ENCODE measurements at regions not wholly inside any gene's neighbourhood (a gene's known extent, or its start where the extent isn't known, plus 50 kb on each side); places are given as distances from the start of the nearest gene placed in this dataset.

DNA sequence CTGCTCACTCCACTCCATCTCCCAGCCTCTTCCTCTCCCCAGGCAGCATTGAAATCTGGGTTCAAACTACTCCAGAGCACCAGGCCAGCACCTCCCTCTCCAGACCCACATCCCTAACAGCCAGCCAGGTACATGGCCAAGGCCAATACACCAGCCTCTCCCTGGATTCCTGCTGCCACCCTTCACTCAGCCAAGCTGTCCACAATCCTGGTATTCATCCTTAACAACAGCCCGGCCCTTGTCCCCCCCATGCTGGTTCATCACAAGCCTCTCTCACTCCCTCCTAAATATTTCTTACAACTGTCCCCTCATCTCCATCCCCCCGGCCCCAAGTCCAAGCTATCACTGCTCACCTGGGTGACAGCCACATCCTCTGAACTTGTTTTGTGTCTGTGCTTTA, 129.9 kb upstream of the HAAO start:
- no peak overlapping the region for H3K27ac ChIP-seq (ENCODE audit: low read depth)
- no peaks in the 10 kb centered on the region for H4K20me1 ChIP-seq (replicated peaks; ENCODE audit: insufficient read depth)
- H3K4me3 Mint-ChIP-seq = no peak overlapping the region
- H3K27me3 Mint-ChIP-seq (ENCODE audit: insufficient read depth, low read depth, poor library complexity) = peaks cover 14% of the 10 kb centered on the region
- no peak for DNase-seq (ENCODE audit: low spot score)
- no peak for ATAC-seq
- H3K9me2 ChIP-seq (ENCODE audit: insufficient read depth) = peaks cover 8% of the 10 kb centered on the region
- H2AFZ ChIP-seq = no peak overlapping the region
- no peaks in the 10 kb centered on the region; the same call in 2 of the 3 replicates for H3K9me3 Mint-ChIP-seq
- no peak overlapping the region for H3K4me2 ChIP-seq
- TF ChIP-seq CTCF (conservative IDR thresholded peaks at IDR 0.05; ENCODE audit: low read depth in 2 of 2) (no peak), JUNB (IDR thresholded peaks at IDR 0.05; ENCODE audit: unreplicated experiment) (no peak), POLR2AphosphoS5 (IDR thresholded peaks at IDR 0.05; ENCODE audit: low read depth) (no peak), ZNF331 (CRISPR knock-in tag; IDR thresholded peaks at IDR 0.05; ENCODE audit: low read depth) (no peak), NANOG (IDR thresholded peaks at IDR 0.05; ENCODE audit: borderline replicate concordance) (no peak), EZH2 (IDR thresholded peaks at IDR 0.05; ENCODE audit: low read depth, unreplicated experiment) (no peak)
- TF ChIP-seq, protein P1, sequence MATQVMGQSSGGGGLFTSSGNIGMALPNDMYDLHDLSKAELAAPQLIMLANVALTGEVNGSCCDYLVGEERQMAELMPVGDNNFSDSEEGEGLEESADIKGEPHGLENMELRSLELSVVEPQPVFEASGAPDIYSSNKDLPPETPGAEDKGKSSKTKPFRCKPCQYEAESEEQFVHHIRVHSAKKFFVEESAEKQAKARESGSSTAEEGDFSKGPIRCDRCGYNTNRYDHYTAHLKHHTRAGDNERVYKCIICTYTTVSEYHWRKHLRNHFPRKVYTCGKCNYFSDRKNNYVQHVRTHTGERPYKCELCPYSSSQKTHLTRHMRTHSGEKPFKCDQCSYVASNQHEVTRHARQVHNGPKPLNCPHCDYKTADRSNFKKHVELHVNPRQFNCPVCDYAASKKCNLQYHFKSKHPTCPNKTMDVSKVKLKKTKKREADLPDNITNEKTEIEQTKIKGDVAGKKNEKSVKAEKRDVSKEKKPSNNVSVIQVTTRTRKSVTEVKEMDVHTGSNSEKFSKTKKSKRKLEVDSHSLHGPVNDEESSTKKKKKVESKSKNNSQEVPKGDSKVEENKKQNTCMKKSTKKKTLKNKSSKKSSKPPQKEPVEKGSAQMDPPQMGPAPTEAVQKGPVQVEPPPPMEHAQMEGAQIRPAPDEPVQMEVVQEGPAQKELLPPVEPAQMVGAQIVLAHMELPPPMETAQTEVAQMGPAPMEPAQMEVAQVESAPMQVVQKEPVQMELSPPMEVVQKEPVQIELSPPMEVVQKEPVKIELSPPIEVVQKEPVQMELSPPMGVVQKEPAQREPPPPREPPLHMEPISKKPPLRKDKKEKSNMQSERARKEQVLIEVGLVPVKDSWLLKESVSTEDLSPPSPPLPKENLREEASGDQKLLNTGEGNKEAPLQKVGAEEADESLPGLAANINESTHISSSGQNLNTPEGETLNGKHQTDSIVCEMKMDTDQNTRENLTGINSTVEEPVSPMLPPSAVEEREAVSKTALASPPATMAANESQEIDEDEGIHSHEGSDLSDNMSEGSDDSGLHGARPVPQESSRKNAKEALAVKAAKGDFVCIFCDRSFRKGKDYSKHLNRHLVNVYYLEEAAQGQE (IDR thresholded peaks at IDR 0.05; ENCODE audit: unreplicated experiment) = no peak
- no peak overlapping the region for H3K27ac Mint-ChIP-seq
- H3K79me2 ChIP-seq (replicated peaks; ENCODE audit: insufficient read depth) = no peaks in the 10 kb centered on the region
- H3K27me3 ChIP-seq (ENCODE audit: insufficient read depth) = no peaks in the 10 kb centered on the region
- peaks cover 28% of the 10 kb centered on the region for H3K4me1 ChIP-seq (ENCODE audit: insufficient read depth)
- peaks cover 39% of the 10 kb centered on the region for H3K4me1 Mint-ChIP-seq
- H3K36me3 Mint-ChIP-seq (ENCODE audit: low read depth) = no peaks in the 10 kb centered on the region
- H3K4me3 ChIP-seq = no peak overlapping the region
- no peaks in the 10 kb centered on the region for H3F3A ChIP-seq (replicated peaks; ENCODE audit: low read depth)
- H3K36me3 ChIP-seq (ENCODE audit: insufficient read depth) = no peaks in the 10 kb centered on the region

DNA sequence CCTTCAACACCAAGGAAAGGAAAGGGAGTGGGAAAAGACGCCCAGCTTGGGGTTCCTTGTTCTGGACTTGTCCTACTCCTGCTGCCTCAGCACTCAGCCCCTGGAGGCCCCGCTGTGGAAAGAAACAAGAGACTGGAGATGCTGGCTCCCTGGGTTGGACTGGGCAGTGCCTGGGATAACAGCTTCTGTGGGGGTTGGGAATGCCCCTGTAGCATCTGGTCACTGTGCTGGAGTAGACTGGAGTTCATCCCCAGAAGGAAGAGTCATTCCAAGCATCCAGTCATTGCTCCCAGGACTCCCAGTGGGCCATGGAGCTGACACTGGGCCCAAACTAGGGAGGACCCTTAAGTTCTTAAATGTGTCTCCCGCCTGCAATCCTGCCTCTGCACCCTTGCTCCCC, 129.3 kb upstream of the HAAO start:
- Histone ChIP-seq H3K79me2 (replicated peaks; ENCODE audit: insufficient read depth) (no peaks in the 10 kb centered on the region), H3K4me1 (ENCODE audit: insufficient read depth) (peaks cover 28% of the 10 kb centered on the region), H3K27ac (ENCODE audit: low read depth) (no peak overlapping the region), H3K27me3 (ENCODE audit: insufficient read depth) (no peaks in the 10 kb centered on the region), H3K9me2 (ENCODE audit: insufficient read depth) (peaks cover 8% of the 10 kb centered on the region), H3K4me2 (no peak overlapping the region), H4K20me1 (replicated peaks; ENCODE audit: insufficient read depth) (no peaks in the 10 kb centered on the region), H3K36me3 (ENCODE audit: insufficient read depth) (no peaks in the 10 kb centered on the region), H3K4me3 (no peak overlapping the region), H2AFZ (no peak overlapping the region), H3F3A (replicated peaks; ENCODE audit: low read depth) (no peaks in the 10 kb centered on the region)
- no peak overlapping the region for H3K27ac Mint-ChIP-seq
- peaks cover 14% of the 10 kb centered on the region for H3K27me3 Mint-ChIP-seq (ENCODE audit: insufficient read depth, low read depth, poor library complexity)
- no peaks in the 10 kb centered on the region for H3K36me3 Mint-ChIP-seq (ENCODE audit: low read depth)
- ATAC-seq = no peak
- DNase-seq (ENCODE audit: low spot score) = no peak
- peaks cover 36% of the 10 kb centered on the region for H3K4me1 Mint-ChIP-seq
- no peaks in the 10 kb centered on the region; the same call in 2 of the 3 replicates for H3K9me3 Mint-ChIP-seq
- no peak overlapping the region for H3K4me3 Mint-ChIP-seq
- no peak for TF ChIP-seq ZNF114 (CRISPR knock-in tag; IDR thresholded peaks at IDR 0.05)
- no peak for TF ChIP-seq ZNF462 (CRISPR knock-in tag; IDR thresholded peaks at IDR 0.05)
- no peak for TF ChIP-seq STAT1 (IDR thresholded peaks at IDR 0.05; ENCODE audit: unreplicated experiment)

Measured in GM23338 (cell line).